SU-DHL-6 (cell line): ENCODE measurements at regions not wholly inside any gene's neighbourhood (a gene's known extent, or its start where the extent isn't known, plus 50 kb on each side); places are given as distances from the start of the nearest gene placed in this dataset.

Experiments
- H2AFZ ChIP-seq: fragments of 200-600 bp; sonication (generic); 2 replicates; pipeline ENCODE4 v1.6.1; 2014; ENCODE audit warnings: low read depth, mild to moderate bottlenecking, moderate library complexity, mixed read lengths, antibody characterized with exemption, low read length; ENCODE audit not compliant: severe bottlenecking
- H3F3A ChIP-seq: fragments of 200-600 bp; shearing (Covaris generic); 2 replicates; pipeline ENCODE4 v1.6.0; 2016; ENCODE audit warnings: antibody characterized with exemption, mild to moderate bottlenecking; ENCODE audit not compliant: insufficient read depth
- H3K27ac ChIP-seq: fragments of 200-600 bp; sonication (generic); 2 replicates; pipeline ENCODE4 v1.5.1; 2016; ENCODE audit warnings: low read depth, mild to moderate bottlenecking, low read length, moderate library complexity, mixed read lengths
- H3K27me3 ChIP-seq: fragments of 200-600 bp; sonication (generic), shearing (Covaris generic); 2 replicates; pipeline ENCODE4 v1.6.0; 2014; ENCODE audit warnings: mild to moderate bottlenecking, low read length
- H3K36me3 ChIP-seq: fragments of 200-600 bp; sonication (generic); 2 replicates; pipeline ENCODE4 v1.6.1; 2014; ENCODE audit warnings: mild to moderate bottlenecking, low read length, mixed read lengths
- H3K4me2 ChIP-seq: fragments of 300-600, 200-600 bp; shearing (Covaris generic), sonication (generic); 2 replicates; pipeline ENCODE4 v1.6.0; 2014; ENCODE audit warnings: low read length, low read depth, mild to moderate bottlenecking; ENCODE audit not compliant: poor library complexity, severe bottlenecking
- H3K4me3 ChIP-seq: fragments of 200-600 bp; sonication (generic); 2 replicates; pipeline ENCODE4 v1.5.1; 2014; ENCODE audit warnings: antibody characterized with exemption, low read length, mild to moderate bottlenecking, mixed read lengths; ENCODE audit not compliant: insufficient read depth, poor library complexity, severe bottlenecking
- H3K79me2 ChIP-seq: fragments of 200-600 bp; sonication (generic); 2 replicates; pipeline ENCODE4 v1.6.1; 2014; ENCODE audit warnings: mild to moderate bottlenecking, low read length, moderate library complexity; ENCODE audit not compliant: insufficient read depth
- H3K9ac ChIP-seq: fragments of 200-600 bp; sonication (generic); 2 replicates; pipeline ENCODE4 v1.7.0; 2014; ENCODE audit warnings: mild to moderate bottlenecking, low read length
- H3K9me2 ChIP-seq: fragments of 200-600 bp; sonication (generic); replicated peaks from 2 replicates; pipeline ENCODE4 v1.6.1; 2014; ENCODE audit warnings: low read length; ENCODE audit not compliant: insufficient read depth
- H3K9me3 ChIP-seq: fragments of 200-600 bp; sonication (generic); 2 replicates; pipeline ENCODE4 v1.6.1; 2014; ENCODE audit warnings: low read length, mixed read lengths; ENCODE audit not compliant: insufficient read depth
- H4K20me1 ChIP-seq: fragments of 200-600 bp; sonication (generic); 2 replicates; pipeline ENCODE4 v1.6.1; 2014; ENCODE audit warnings: low read depth, mild to moderate bottlenecking, antibody characterized with exemption, low read length, moderate library complexity, mixed read lengths
- EZH2phosphoT487 ChIP-seq: fragments of 200-600 bp; sonication (generic), shearing (Covaris generic); conservative IDR thresholded peaks from 2 replicates; pipeline ENCODE4 v1.6.1; 2018; ENCODE audit warnings: mild to moderate bottlenecking, antibody characterized with exemption, low read length, moderate library complexity, mixed read lengths
- TF ChIP-seq, protein P1 (sequence below): fragments of 200-600 bp; sonication (generic); IDR thresholded peaks from one replicate; pipeline ENCODE4 v1.5.1; 2017; ENCODE audit warnings: antibody characterized with exemption, mild to moderate bottlenecking, low read length, moderate library complexity; ENCODE audit not compliant: insufficient read depth, poor library complexity, severe bottlenecking

DNA sequence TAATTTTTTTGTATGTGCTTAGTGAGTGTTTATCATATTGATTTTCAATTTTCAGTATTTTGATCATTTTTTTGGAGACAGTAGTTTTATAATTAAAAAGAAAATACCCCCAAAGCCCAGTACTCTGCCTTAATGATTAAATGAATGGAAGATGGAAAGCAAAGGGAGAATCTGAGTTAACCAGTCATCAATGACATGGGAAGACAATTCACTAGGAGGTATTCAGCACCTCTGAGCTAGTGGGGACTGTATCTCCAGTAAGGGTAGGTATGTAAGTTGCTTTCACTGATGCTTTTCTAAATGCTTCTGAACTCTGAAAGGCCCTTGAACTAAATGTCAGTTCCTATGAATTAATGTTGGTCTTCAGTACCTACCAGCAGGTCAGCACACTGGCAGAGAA lies 590.4 kb upstream of the DPPA4 start:
- Histone ChIP-seq H3F3A (no peaks in the 10 kb centered on the region), H3K79me2 (no peaks in the 10 kb centered on the region), H3K27ac (no peak overlapping the region), H3K36me3 (no peaks in the 10 kb centered on the region), H2AFZ (no peak overlapping the region), H3K9me2 (no peaks in the 10 kb centered on the region), H3K4me3 (no peak overlapping the region), H4K20me1 (no peaks in the 10 kb centered on the region), H3K27me3 (no peaks in the 10 kb centered on the region), H3K9me3 (no peaks in the 10 kb centered on the region), H3K9ac (no peak overlapping the region), H3K4me2 (no peak overlapping the region)
- TF ChIP-seq, protein P1, sequence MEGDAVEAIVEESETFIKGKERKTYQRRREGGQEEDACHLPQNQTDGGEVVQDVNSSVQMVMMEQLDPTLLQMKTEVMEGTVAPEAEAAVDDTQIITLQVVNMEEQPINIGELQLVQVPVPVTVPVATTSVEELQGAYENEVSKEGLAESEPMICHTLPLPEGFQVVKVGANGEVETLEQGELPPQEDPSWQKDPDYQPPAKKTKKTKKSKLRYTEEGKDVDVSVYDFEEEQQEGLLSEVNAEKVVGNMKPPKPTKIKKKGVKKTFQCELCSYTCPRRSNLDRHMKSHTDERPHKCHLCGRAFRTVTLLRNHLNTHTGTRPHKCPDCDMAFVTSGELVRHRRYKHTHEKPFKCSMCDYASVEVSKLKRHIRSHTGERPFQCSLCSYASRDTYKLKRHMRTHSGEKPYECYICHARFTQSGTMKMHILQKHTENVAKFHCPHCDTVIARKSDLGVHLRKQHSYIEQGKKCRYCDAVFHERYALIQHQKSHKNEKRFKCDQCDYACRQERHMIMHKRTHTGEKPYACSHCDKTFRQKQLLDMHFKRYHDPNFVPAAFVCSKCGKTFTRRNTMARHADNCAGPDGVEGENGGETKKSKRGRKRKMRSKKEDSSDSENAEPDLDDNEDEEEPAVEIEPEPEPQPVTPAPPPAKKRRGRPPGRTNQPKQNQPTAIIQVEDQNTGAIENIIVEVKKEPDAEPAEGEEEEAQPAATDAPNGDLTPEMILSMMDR, result no peak
- no peak for TF ChIP-seq EZH2phosphoT487

DNA sequence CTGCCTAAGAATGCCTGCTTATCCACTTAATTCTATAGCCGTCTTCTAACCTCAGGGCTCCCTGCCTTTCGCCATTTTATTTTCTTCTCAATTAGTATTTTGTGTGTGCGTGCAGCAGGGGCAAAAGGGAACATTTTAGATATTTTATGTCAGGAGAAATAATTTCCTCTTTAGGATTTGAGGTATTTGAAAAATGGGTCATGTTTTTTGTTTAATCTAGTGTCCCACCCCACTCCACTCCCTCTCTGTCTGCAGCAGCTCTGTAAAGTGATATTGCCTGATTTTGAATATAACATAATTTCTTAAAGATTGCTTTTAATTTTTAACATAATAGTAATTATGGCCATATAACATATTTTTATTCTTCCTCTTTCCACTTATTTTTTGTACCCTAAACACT lies 593.2 kb upstream of the DPPA4 start:
- no peak overlapping the region for H3K9ac ChIP-seq
- no peaks in the 10 kb centered on the region for H4K20me1 ChIP-seq
- TF ChIP-seq EZH2phosphoT487, result no peak
- TF ChIP-seq, protein P1, result no peak
- H3K4me2 ChIP-seq, result no peak overlapping the region
- no peak overlapping the region for H3K4me3 ChIP-seq
- H3K27ac ChIP-seq, result no peak overlapping the region
- H3K9me2 ChIP-seq, result no peaks in the 10 kb centered on the region
- no peaks in the 10 kb centered on the region for H3K36me3 ChIP-seq
- no peak overlapping the region for H2AFZ ChIP-seq
- no peaks in the 10 kb centered on the region for H3K27me3 ChIP-seq
- no peaks in the 10 kb centered on the region for H3K79me2 ChIP-seq
- no peaks in the 10 kb centered on the region for H3K9me3 ChIP-seq
- H3F3A ChIP-seq, result no peaks in the 10 kb centered on the region

DNA sequence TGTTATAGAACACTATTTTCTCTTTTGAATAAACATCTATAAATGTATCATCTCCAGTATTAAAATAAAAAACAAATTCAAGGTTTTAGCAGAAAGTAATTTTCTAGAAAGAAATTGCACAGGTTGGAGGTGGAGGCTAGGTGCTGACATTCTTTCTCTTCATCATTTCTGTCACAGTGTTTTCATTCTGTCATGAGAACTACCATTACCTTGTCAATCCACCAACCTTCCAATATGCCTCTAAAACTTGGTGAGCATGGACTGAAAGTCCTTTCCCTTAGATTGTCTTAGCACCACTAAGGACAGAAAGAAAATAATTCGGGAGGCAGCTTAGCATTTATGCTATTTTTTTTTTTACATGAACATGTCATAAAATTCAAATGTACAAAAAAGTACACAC lies 596.2 kb upstream of the DPPA4 start:
- Histone ChIP-seq H3K9me3 (no peaks in the 10 kb centered on the region), H3K4me2 (no peak overlapping the region), H3K36me3 (no peaks in the 10 kb centered on the region), H3K9ac (no peak overlapping the region), H3K27ac (no peak overlapping the region), H3K4me3 (no peak overlapping the region), H2AFZ (no peak overlapping the region), H3K79me2 (no peaks in the 10 kb centered on the region), H3K27me3 (no peaks in the 10 kb centered on the region), H4K20me1 (no peaks in the 10 kb centered on the region), H3K9me2 (no peaks in the 10 kb centered on the region), H3F3A (no peaks in the 10 kb centered on the region)
- TF ChIP-seq, protein P1, result no peak
- TF ChIP-seq EZH2phosphoT487, result no peak

DNA sequence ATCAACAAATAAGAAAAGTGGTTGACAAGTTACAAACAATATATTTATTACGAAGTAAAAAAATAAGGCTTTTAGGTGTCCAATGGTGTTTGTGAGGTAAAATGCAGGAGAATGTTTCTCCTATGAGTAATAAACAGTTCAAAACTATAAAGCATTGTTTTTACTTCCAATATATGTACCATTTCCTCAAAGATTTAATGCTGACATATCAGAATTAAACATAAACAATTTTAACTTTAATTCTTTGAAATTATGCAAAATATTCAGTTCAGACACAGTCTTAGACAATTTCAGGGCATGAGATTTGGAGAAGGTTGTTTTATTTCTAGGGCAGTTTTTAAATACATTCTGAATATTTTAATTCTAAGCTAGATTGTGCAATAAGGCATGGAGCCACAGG lies 602.5 kb upstream of the DPPA4 start:
- Histone ChIP-seq H3K9ac (no peak overlapping the region), H3K79me2 (no peaks in the 10 kb centered on the region), H3K27me3 (no peaks in the 10 kb centered on the region), H3K36me3 (no peaks in the 10 kb centered on the region), H4K20me1 (no peaks in the 10 kb centered on the region), H2AFZ (no peak overlapping the region), H3K4me3 (no peak overlapping the region), H3K9me2 (no peaks in the 10 kb centered on the region), H3F3A (no peaks in the 10 kb centered on the region), H3K27ac (no peak overlapping the region), H3K9me3 (no peaks in the 10 kb centered on the region), H3K4me2 (no peak overlapping the region)
- TF ChIP-seq, protein P1, result no peak
- no peak for TF ChIP-seq EZH2phosphoT487
